ENCODE measurements at regions not wholly inside any gene's neighbourhood (a gene's known extent, or its start where the extent isn't known, plus 50 kb on each side); places are given as distances from the start of the nearest gene placed in this dataset.
"Not testable (repeated sequence)": the region's sequence is repeated elsewhere in the genome, so short reads cannot be mapped to it uniquely, and the experiment has no call there.

GRCh38 chr7:25675789-25676474 lies 447.6 kb upstream of the NPVF start:
- no peak for DNase-seq

GRCh38 chr7:25677595-25677994 lies 449.3 kb upstream of the NPVF start:
- DNase-seq, result no peak

GRCh38 chr7:25678215-25678614 lies 449.9 kb upstream of the NPVF start:
- DNase-seq, result no peak

GRCh38 chr7:25680636-25681035 lies 452.4 kb upstream of the NPVF start:
- no peak for DNase-seq

- no peak for DNase-seq
These were observed 456.1 kb upstream of the NPVF start for GRCh38 chr7:25684360-25684759.

GRCh38 chr7:25686493-25686892 lies 458.2 kb upstream of the NPVF start:
- no peak for DNase-seq

GRCh38 chr7:25694211-25694610 lies 457.8 kb upstream of the NFE2L3 start:
- no peak for DNase-seq

- DNase-seq, result no peak
These were observed 457.3 kb upstream of the NFE2L3 start for GRCh38 chr7:25694699-25695098.

- no peak for DNase-seq
These were observed 455.4 kb upstream of the NFE2L3 start for GRCh38 chr7:25696571-25696970.

- DNase-seq, result no peak
These were observed 453.4 kb upstream of the NFE2L3 start for GRCh38 chr7:25698451-25699113.

- not testable (repeated sequence) for DNase-seq
These were observed 451.9 kb upstream of the NFE2L3 start for GRCh38 chr7:25700141-25700540.

GRCh38 chr7:25704413-25704812 lies 447.6 kb upstream of the NFE2L3 start:
- no peak for DNase-seq

GRCh38 chr7:25706764-25707163 lies 445.2 kb upstream of the NFE2L3 start:
- no peak for DNase-seq

- no peak for DNase-seq
These were observed 444.0 kb upstream of the NFE2L3 start for GRCh38 chr7:25707768-25708620.

- no peak for DNase-seq
These were observed 441.0 kb upstream of the NFE2L3 start for GRCh38 chr7:25710959-25711358.

- DNase-seq, result no peak
These were observed 440.1 kb upstream of the NFE2L3 start for GRCh38 chr7:25711940-25712339.

GRCh38 chr7:25712500-25712899 lies 439.5 kb upstream of the NFE2L3 start:
- no peak for DNase-seq

- DNase-seq, result no peak
These were observed 438.0 kb upstream of the NFE2L3 start for GRCh38 chr7:25714013-25714412.

GRCh38 chr7:25716421-25716820 lies 435.6 kb upstream of the NFE2L3 start:
- DNase-seq, result no peak

- DNase-seq, result no peak
These were observed 433.4 kb upstream of the NFE2L3 start for GRCh38 chr7:25718596-25718995.

GRCh38 chr7:25719190-25719896 lies 432.7 kb upstream of the NFE2L3 start:
- DNase-seq, result no peak

- DNase-seq, result no peak
These were observed 431.6 kb upstream of the NFE2L3 start for GRCh38 chr7:25720427-25720826.

GRCh38 chr7:25722856-25723255 lies 429.1 kb upstream of the NFE2L3 start:
- no peak for DNase-seq

Measured in stimulated activated naive CD4-positive, alpha-beta T cell (primary cell).